HepG2 (cell line): ENCODE measurements at regions not wholly inside any gene's neighbourhood (a gene's known extent, or its start where the extent isn't known, plus 50 kb on each side); places are given as distances from the start of the nearest gene placed in this dataset.

Experiments
- ATAC-seq: fragments of 200-7000 bp; cut with Tn5 transposase; 3 replicates; pipeline ENCODE4 v1.9.1; 2020; ENCODE audit warnings: mild to moderate bottlenecking, moderate library complexity
- BruUV-seq: library from RNA; stranded (reverse); fragments of 400-500 nt; replicated peaks from 2 replicates; lab custom pipeline; 2021; lab: Mats Ljungman, UMichigan
- CTCF ChIA-PET: fragments of 300-600 bp; formaldehyde crosslinking; extraction: SDS; loops from one replicate; lab custom pipeline; 2021; ENCODE audit warnings: low total read pairs, inconsistent platforms, low intra/inter-chr PET ratio; lab: Yijun Ruan, JAX
- POLR2A ChIA-PET: fragments of 350-600 bp; sonication (Branson Sonifier 250); formaldehyde crosslinking; loops from one replicate; lab custom pipeline; 2020; ENCODE audit warnings: antibody characterized with exemption, inconsistent platforms; lab: Yijun Ruan, JAX
- DNase-seq: peaks from one replicate; pipeline ENCODE4 v3.0.0-alpha.2; 2015; ENCODE audit warnings: low spot score
- FAIRE-seq: peaks from 3 replicates; lab custom pipeline; 2011; peaks lifted over from hg19 to GRCh38; lab: Jason Lieb, UNC
- H2AFZ ChIP-seq: one replicate; pipeline ENCODE4 v1.6.1; 2011; ENCODE audit warnings: low read length, inconsistent platforms
- H3K27ac ChIP-seq: fragments of 300-600 bp; 3 replicates; pipeline ENCODE4 v1.8.0; 2011; ENCODE audit warnings: mixed run types, mild to moderate bottlenecking, mixed read lengths, low read length, inconsistent platforms; ENCODE audit not compliant: insufficient read depth; ENCODE audit errors: extremely low read length
- H3K27me3 ChIP-seq, 2 experiments: fragments of 200-600 bp in 1 of 2; 2 replicates in 1 of 2; 3 replicates in 1 of 2; pipeline versions ENCODE4 v1.6.0 to v1.8.0; 2011; ENCODE audit warnings: low read length in 2 of 2, mild to moderate bottlenecking in 2 of 2, moderate library complexity in 2 of 2, inconsistent platforms in 1 of 2; ENCODE audit not compliant: insufficient read depth in 2 of 2, control insufficient read depth in 1 of 2
- H3K36me3 ChIP-seq, 2 experiments: fragments of 200-600 bp in 1 of 2; replicated peaks in 1 of 2; 2 replicates in 1 of 2; 3 replicates in 1 of 2; pipeline versions ENCODE4 v1.5.1 to v1.8.0; 2011; ENCODE audit warnings: low read length in 2 of 2, inconsistent platforms in 1 of 2; ENCODE audit not compliant: insufficient read depth in 2 of 2, control insufficient read depth in 1 of 2
- H3K4me1 ChIP-seq: 2 replicates; pipeline ENCODE4 v1.5.1; 2012; ENCODE audit warnings: low read length, inconsistent platforms; ENCODE audit not compliant: insufficient read depth
- H3K4me2 ChIP-seq: 2 replicates; pipeline ENCODE4 v1.6.0; 2011; ENCODE audit warnings: low read depth, low read length, inconsistent platforms
- H3K4me3 ChIP-seq, 3 experiments: fragments of 200-600 bp in 1 of 3; sonication (generic), shearing (Covaris generic) in 1 of 3; replicated peaks in 1 of 3; 2 replicates each; pipeline ENCODE4 v1.5.1; 2011 to 2016; ENCODE audit warnings: low read length in 3 of 3, inconsistent platforms in 2 of 3, low read depth in 2 of 3, mild to moderate bottlenecking in 2 of 3, control low read depth in 1 of 3, mixed read lengths in 1 of 3; ENCODE audit not compliant: insufficient read depth in 1 of 3
- H3K79me2 ChIP-seq: one replicate; pipeline ENCODE4 v1.6.1; 2011; ENCODE audit warnings: low read length, inconsistent platforms; ENCODE audit not compliant: insufficient read depth
- H3K9ac ChIP-seq: 2 replicates; pipeline ENCODE4 v1.6.0; 2011; ENCODE audit warnings: mild to moderate bottlenecking, low read depth, low read length, inconsistent platforms; ENCODE audit not compliant: insufficient read depth
- H3K9me3 ChIP-seq: 2 replicates; pipeline ENCODE4 v1.5.1; 2012; ENCODE audit warnings: mild to moderate bottlenecking, low read length
- H4K20me1 ChIP-seq: 2 replicates; pipeline ENCODE4 v1.6.0; 2011; ENCODE audit warnings: inconsistent platforms, mild to moderate bottlenecking, low read length, moderate library complexity; ENCODE audit not compliant: insufficient read depth
- ASH2L ChIP-seq: fragments of 300-600, 200-600 bp; sonication (generic); IDR thresholded peaks from 2 replicates; pipeline ENCODE4 v1.7.0; 2017; ENCODE audit warnings: low read depth, mild to moderate bottlenecking, moderate library complexity, mixed read lengths, low read length; ENCODE audit not compliant: insufficient read length
- HBP1 ChIP-seq: IDR thresholded peaks from 2 replicates; pipeline ENCODE4 v1.6.1; 2016; ENCODE audit warnings: low read depth, control low read depth
- KLF6 ChIP-seq: IDR thresholded peaks from 2 replicates; pipeline ENCODE4 v1.8.0; 2016; ENCODE audit warnings: missing biosample characterization, missing genetic modification reagents
- MIXL1 ChIP-seq: IDR thresholded peaks from 2 replicates; pipeline ENCODE4 v1.6.1; 2016
- NFE2 ChIP-seq: sonication (generic); formaldehyde crosslinking; IDR thresholded peaks from 2 replicates; pipeline ENCODE4 v1.4.0; 2020; ENCODE audit warnings: missing genetic modification reagents
- THAP8 ChIP-seq: sonication (generic); formaldehyde crosslinking; IDR thresholded peaks from 2 replicates; pipeline ENCODE4 v1.5.1; 2020; ENCODE audit warnings: missing genetic modification reagents, mild to moderate bottlenecking, borderline replicate concordance
- ZFP62 ChIP-seq: sonication (generic); formaldehyde crosslinking; IDR thresholded peaks from 2 replicates; pipeline ENCODE4 v1.4.0; 2020; ENCODE audit warnings: missing genetic modification reagents
- ZNF709 ChIP-seq: sonication (generic); formaldehyde crosslinking; IDR thresholded peaks from 2 replicates; pipeline ENCODE4 v1.5.0; 2020; ENCODE audit warnings: mild to moderate bottlenecking, missing genetic modification reagents
- ZSCAN20 ChIP-seq: sonication (generic); formaldehyde crosslinking; IDR thresholded peaks from 2 replicates; pipeline ENCODE4 v1.4.0; 2020; ENCODE audit warnings: missing genetic modification reagents, mild to moderate bottlenecking, borderline replicate concordance
- in situ Hi-C: cut with HindIII; loops from 2 replicates; pipeline ENCODE4 v1.10.0; 2017; ENCODE audit warnings: low pct_unique_long_range_greater_than_20kb; ENCODE audit not compliant: extremely low pct_ligation_motif_present
- intact Hi-C: fragments of 100-400 bp; cut with micrococcal nuclease; formaldehyde crosslinking; loops from one replicate; pipeline ENCODE4 v1.10.0; 2022; ENCODE audit not compliant: unreplicated experiment
- TF ChIP-seq, protein P1 (sequence below): sonication (generic); formaldehyde crosslinking; IDR thresholded peaks from 2 replicates; pipeline ENCODE4 v1.9.0; 2021; ENCODE audit warnings: missing genetic modification reagents, borderline replicate concordance
- TF ChIP-seq, protein P2 (sequence below): sonication (generic); formaldehyde crosslinking; IDR thresholded peaks from 2 replicates; pipeline ENCODE4 v1.4.0; 2020; ENCODE audit warnings: mild to moderate bottlenecking, missing genetic modification reagents

DNA sequence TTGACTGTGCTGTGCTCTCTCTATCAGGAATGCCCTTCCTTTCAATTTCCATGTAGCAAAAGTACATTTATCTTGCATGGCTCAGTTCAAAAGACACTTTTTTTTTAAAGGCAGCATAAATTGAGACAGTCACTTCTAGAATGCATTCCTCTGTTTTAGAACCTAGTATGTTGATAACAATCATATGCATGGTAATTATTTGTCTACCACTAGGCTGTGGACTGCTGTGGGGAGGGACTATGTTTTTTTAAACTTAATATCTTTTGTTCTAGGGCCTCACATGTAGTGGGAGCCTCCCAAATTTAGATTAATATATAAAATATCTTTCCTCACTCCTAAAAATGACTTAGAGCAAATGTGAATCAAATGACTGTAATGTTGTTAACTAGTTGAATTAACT, 269.9 kb downstream of the MEIS1 start:
- Histone ChIP-seq H3K36me3 (no peaks in the 10 kb centered on the region), H3K27ac (no peak overlapping the region), H3K27me3 (no peaks in the 10 kb centered on the region), H3K4me3 (no peak overlapping the region), H3K4me1 (no peaks in the 10 kb centered on the region), H4K20me1 (no peaks in the 10 kb centered on the region)
- POLR2A ChIA-PET, result no interaction called here
- no peak for ATAC-seq
- TF ChIP-seq ZNF709 (no peak), MIXL1 (CRISPR knock-in tag) (no peak), ZFP62 (CRISPR knock-in tag) (no peak), ASH2L (no peak), ZSCAN20 (CRISPR knock-in tag) (no peak), THAP8 (CRISPR knock-in tag) (no peak), KLF6 (CRISPR knock-in tag) (no peak), NFE2 (CRISPR knock-in tag) (no peak), HBP1 (CRISPR knock-in tag) (no peak)
- TF ChIP-seq, protein P1, sequence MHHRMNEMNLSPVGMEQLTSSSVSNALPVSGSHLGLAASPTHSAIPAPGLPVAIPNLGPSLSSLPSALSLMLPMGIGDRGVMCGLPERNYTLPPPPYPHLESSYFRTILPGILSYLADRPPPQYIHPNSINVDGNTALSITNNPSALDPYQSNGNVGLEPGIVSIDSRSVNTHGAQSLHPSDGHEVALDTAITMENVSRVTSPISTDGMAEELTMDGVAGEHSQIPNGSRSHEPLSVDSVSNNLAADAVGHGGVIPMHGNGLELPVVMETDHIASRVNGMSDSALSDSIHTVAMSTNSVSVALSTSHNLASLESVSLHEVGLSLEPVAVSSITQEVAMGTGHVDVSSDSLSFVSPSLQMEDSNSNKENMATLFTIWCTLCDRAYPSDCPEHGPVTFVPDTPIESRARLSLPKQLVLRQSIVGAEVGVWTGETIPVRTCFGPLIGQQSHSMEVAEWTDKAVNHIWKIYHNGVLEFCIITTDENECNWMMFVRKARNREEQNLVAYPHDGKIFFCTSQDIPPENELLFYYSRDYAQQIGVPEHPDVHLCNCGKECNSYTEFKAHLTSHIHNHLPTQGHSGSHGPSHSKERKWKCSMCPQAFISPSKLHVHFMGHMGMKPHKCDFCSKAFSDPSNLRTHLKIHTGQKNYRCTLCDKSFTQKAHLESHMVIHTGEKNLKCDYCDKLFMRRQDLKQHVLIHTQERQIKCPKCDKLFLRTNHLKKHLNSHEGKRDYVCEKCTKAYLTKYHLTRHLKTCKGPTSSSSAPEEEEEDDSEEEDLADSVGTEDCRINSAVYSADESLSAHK (CRISPR knock-in tag), result no peak
- TF ChIP-seq, protein P2, sequence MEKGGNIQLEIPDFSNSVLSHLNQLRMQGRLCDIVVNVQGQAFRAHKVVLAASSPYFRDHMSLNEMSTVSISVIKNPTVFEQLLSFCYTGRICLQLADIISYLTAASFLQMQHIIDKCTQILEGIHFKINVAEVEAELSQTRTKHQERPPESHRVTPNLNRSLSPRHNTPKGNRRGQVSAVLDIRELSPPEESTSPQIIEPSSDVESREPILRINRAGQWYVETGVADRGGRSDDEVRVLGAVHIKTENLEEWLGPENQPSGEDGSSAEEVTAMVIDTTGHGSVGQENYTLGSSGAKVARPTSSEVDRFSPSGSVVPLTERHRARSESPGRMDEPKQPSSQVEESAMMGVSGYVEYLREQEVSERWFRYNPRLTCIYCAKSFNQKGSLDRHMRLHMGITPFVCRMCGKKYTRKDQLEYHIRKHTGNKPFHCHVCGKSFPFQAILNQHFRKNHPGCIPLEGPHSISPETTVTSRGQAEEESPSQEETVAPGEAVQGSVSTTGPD, result no peak
- TF ChIP-seq, all 625 proteins: peak for 0
- no TSS peak for BruUV-seq
- Histone ChIP-seq H3K9me3 (no peaks in the 10 kb centered on the region), H3K9ac (no peak overlapping the region), H2AFZ (no peak overlapping the region), H3K79me2 (no peaks in the 10 kb centered on the region), H3K4me2 (no peak overlapping the region)
- CTCF ChIA-PET, result no interaction called here
- in situ Hi-C loops, result no loop called here
- intact Hi-C loops, result no loop called here
- no peak for FAIRE-seq
- DNase-seq, result no peak
